ENCODE measurements at regions not wholly inside any gene's neighbourhood (a gene's known extent, or its start where the extent isn't known, plus 50 kb on each side); places are given as distances from the start of the nearest gene placed in this dataset.

DNA sequence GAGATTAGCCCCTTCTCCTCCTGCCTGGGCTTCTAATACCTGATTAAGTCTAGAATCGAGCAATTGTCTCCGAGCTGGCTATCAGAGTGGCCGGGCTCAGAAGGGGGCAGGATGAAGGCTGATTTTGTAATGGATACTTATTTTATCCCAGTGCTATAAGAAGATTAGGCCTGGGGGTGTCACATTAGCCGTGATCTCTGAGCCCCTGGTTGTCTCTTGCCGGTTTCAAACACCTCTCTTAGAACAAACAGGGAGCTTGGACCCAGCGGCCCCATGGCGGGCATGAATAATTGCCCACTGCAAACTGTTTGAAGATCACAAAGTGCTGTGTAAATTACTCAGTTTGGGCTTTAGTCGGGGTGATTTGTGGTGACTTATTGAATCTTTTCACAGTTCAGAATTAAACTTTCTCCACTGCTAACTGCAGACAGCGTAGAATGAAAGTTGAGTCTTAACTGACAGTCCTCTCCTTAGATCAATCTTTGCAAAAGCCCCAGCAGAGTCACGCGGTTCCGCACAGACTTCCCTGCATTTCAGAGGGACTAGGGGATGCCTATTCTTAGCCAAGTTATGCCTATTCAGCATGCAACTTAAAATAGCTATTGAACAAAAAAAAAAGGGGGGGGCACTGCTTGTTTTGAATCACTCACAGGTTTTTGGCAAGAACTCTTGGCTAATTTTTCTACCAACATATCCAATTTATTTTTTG, 200.6 kb upstream of the IRX1 start:
- TF ChIP-seq, protein P1, sequence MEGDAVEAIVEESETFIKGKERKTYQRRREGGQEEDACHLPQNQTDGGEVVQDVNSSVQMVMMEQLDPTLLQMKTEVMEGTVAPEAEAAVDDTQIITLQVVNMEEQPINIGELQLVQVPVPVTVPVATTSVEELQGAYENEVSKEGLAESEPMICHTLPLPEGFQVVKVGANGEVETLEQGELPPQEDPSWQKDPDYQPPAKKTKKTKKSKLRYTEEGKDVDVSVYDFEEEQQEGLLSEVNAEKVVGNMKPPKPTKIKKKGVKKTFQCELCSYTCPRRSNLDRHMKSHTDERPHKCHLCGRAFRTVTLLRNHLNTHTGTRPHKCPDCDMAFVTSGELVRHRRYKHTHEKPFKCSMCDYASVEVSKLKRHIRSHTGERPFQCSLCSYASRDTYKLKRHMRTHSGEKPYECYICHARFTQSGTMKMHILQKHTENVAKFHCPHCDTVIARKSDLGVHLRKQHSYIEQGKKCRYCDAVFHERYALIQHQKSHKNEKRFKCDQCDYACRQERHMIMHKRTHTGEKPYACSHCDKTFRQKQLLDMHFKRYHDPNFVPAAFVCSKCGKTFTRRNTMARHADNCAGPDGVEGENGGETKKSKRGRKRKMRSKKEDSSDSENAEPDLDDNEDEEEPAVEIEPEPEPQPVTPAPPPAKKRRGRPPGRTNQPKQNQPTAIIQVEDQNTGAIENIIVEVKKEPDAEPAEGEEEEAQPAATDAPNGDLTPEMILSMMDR (IDR thresholded peaks at IDR 0.05) = no peak
- TF ChIP-seq POLR2A (IDR thresholded peaks at IDR 0.05) (no peak), POLR2AphosphoS5 (IDR thresholded peaks at IDR 0.05) (no peak)

All from transverse colon (tissue), 4 donors.